Chondrocyte (in vitro differentiated cells): ENCODE measurements at regions not wholly inside any gene's neighbourhood (a gene's known extent, or its start where the extent isn't known, plus 50 kb on each side); places are given as distances from the start of the nearest gene placed in this dataset.

Source experiments
- DNase-seq: peaks from one replicate; pipeline ENCODE4 v3.0.0; 2021; ENCODE audit warnings: mixed read lengths, low spot score
- H3K27ac Mint-ChIP-seq: one replicate; pipeline ENCODE4 v1.8.0; 2021; ENCODE audit warnings: mild to moderate bottlenecking, moderate library complexity, mixed read lengths; ENCODE audit not compliant: unreplicated experiment
- H3K27me3 Mint-ChIP-seq: 2 replicates; pipeline ENCODE4 v1.8.0; 2021; ENCODE audit warnings: low read depth, mixed read lengths
- H3K36me3 Mint-ChIP-seq: 2 replicates; pipeline ENCODE4 v1.8.0; 2021; ENCODE audit warnings: low read depth, mixed read lengths
- H3K4me1 Mint-ChIP-seq: 2 replicates; pipeline ENCODE4 v1.8.0; 2021; ENCODE audit warnings: low read depth, mild to moderate bottlenecking, mixed read lengths
- H3K4me3 Mint-ChIP-seq: one replicate; pipeline ENCODE4 v1.8.0; 2021; ENCODE audit warnings: mild to moderate bottlenecking, moderate library complexity, mixed read lengths; ENCODE audit not compliant: unreplicated experiment
- H3K9me3 Mint-ChIP-seq: 2 replicates; pipeline ENCODE4 v1.8.0; 2021; ENCODE audit warnings: low read depth, mixed read lengths
- CTCF ChIP-seq: fragments of 200-600 bp; sonication (generic); IDR thresholded peaks from 2 replicates; pipeline ENCODE4 v1.5.0; 2021; ENCODE audit warnings: antibody characterized with exemption, mild to moderate bottlenecking, moderate library complexity

GRCh38 chr7:156121434-156121833 is 309.2 kb upstream of the SHH start:
- no peak overlapping the region for H3K4me3 Mint-ChIP-seq
- DNase-seq: no peak
- no peaks in the 10 kb centered on the region for H3K36me3 Mint-ChIP-seq
- H3K27me3 Mint-ChIP-seq: no peaks in the 10 kb centered on the region
- no peaks in the 10 kb centered on the region for H3K4me1 Mint-ChIP-seq
- no peaks in the 10 kb centered on the region for H3K9me3 Mint-ChIP-seq
- TF ChIP-seq CTCF: no peak
- H3K27ac Mint-ChIP-seq: no peak overlapping the region

GRCh38 chr7:156120552-156120951 is 308.3 kb upstream of the SHH start:
- no peaks in the 10 kb centered on the region for H3K36me3 Mint-ChIP-seq
- H3K27ac Mint-ChIP-seq: no peak overlapping the region
- no peak for TF ChIP-seq CTCF
- no peaks in the 10 kb centered on the region for H3K9me3 Mint-ChIP-seq
- H3K4me1 Mint-ChIP-seq: no peaks in the 10 kb centered on the region
- DNase-seq: no peak
- H3K4me3 Mint-ChIP-seq: no peak overlapping the region
- H3K27me3 Mint-ChIP-seq: no peaks in the 10 kb centered on the region

GRCh38 chr7:156119771-156120170 is 307.5 kb upstream of the SHH start:
- Mint-ChIP-seq H3K4me3 (no peak overlapping the region), H3K36me3 (no peaks in the 10 kb centered on the region), H3K27me3 (no peaks in the 10 kb centered on the region)

GRCh38 chr7:156118248-156118645 is 306.0 kb upstream of the SHH start:
- Mint-ChIP-seq H3K4me3 (no peak overlapping the region), H3K27ac (no peak overlapping the region), H3K4me1 (no peaks in the 10 kb centered on the region), H3K36me3 (no peaks in the 10 kb centered on the region), H3K9me3 (no peaks in the 10 kb centered on the region), H3K27me3 (peaks cover 1% of the 10 kb centered on the region)
- DNase-seq: no peak
- no peak for TF ChIP-seq CTCF

More at GRCh38 chr7:156119771-156120170, 307.5 kb upstream of the SHH start:
- DNase-seq: no peak
- Mint-ChIP-seq H3K27ac (no peak overlapping the region), H3K4me1 (no peaks in the 10 kb centered on the region), H3K9me3 (no peaks in the 10 kb centered on the region)
- no peak for TF ChIP-seq CTCF

- Mint-ChIP-seq H3K9me3 (no peaks in the 10 kb centered on the region), H3K27ac (no peak overlapping the region), H3K27me3 (peaks cover 2% of the 10 kb centered on the region), H3K4me1 (no peaks in the 10 kb centered on the region), H3K4me3 (no peak overlapping the region), H3K36me3 (no peaks in the 10 kb centered on the region)
- no peak for DNase-seq
- no peak for TF ChIP-seq CTCF
These were observed 305.4 kb upstream of the SHH start for GRCh38 chr7:156117542-156118247.
